PC-3 (cell line): ENCODE measurements at regions not wholly inside any gene's neighbourhood (a gene's known extent, or its start where the extent isn't known, plus 50 kb on each side); places are given as distances from the start of the nearest gene placed in this dataset.
A peak's percentile ranks its signal among the peaks of the same experiment; 100 is the strongest.

Experiments used
- ATAC-seq: fragments of 200-7000 bp; cut with Tn5 transposase; 2 replicates; pipeline ENCODE4 v1.9.1; 2020; ENCODE audit warnings: mild to moderate bottlenecking, moderate library complexity
- BruUV-seq: library from RNA; stranded (reverse); fragments of 400-500 nt; replicated peaks from 2 replicates; lab custom pipeline; 2021; lab: Mats Ljungman, UMichigan
- CTCF ChIA-PET: fragments of 300-600 bp; sonication (Branson Sonifier 250); formaldehyde crosslinking; loops from one replicate; lab custom pipeline; 2022; ENCODE audit warnings: antibody characterized with exemption; lab: Charles Lee
- POLR2A ChIA-PET: fragments of 300-600 bp; sonication (Branson Sonifier 250); formaldehyde crosslinking; loops from one replicate; lab custom pipeline; 2022; ENCODE audit warnings: antibody characterized with exemption; ENCODE audit not compliant: unreplicated experiment; lab: Charles Lee
- DNase-seq: peaks from one replicate; pipeline ENCODE4 v3.0.0-alpha.2; 2015
- H2AFZ ChIP-seq: fragments of 300-600 bp; sonication (generic); 2 replicates; pipeline ENCODE4 v1.6.0; 2016; ENCODE audit warnings: antibody characterized with exemption, low read length
- H3F3A ChIP-seq: fragments of 300-600 bp; sonication (generic); one replicate; pipeline ENCODE4 v1.6.0; 2017; ENCODE audit warnings: antibody characterized with exemption, low read length, control low read depth, mild to moderate bottlenecking; ENCODE audit not compliant: unreplicated experiment
- H3K27ac ChIP-seq: fragments of 300-600 bp; sonication (generic); 2 replicates; pipeline ENCODE4 v1.5.1; 2016; ENCODE audit warnings: mild to moderate bottlenecking, low read length
- H3K27me3 ChIP-seq: fragments of 300-600 bp; sonication (generic); 2 replicates; pipeline ENCODE4 v1.6.1; 2016; ENCODE audit warnings: low read length, mixed read lengths
- H3K36me3 ChIP-seq: fragments of 300-600 bp; sonication (generic); 2 replicates; pipeline ENCODE4 v1.6.1; 2016; ENCODE audit warnings: low read depth, mixed run types, low read length, mixed read lengths
- H3K4me1 ChIP-seq: fragments of 300-600 bp; sonication (generic); 2 replicates; pipeline ENCODE4 v1.5.1; 2016; ENCODE audit warnings: low read length; ENCODE audit not compliant: insufficient read depth
- H3K4me2 ChIP-seq: fragments of 300-600 bp; sonication (generic); 2 replicates; pipeline ENCODE4 v1.6.0; 2016; ENCODE audit warnings: low read length
- H3K4me3 ChIP-seq: fragments of 300-600 bp; sonication (generic); 2 replicates; pipeline ENCODE4 v1.5.1; 2016; ENCODE audit warnings: mild to moderate bottlenecking, low read length, mixed read lengths
- H3K79me2 ChIP-seq: fragments of 300-600 bp; sonication (generic); 2 replicates; pipeline ENCODE4 v1.6.1; 2017; ENCODE audit warnings: low read length, mixed read lengths
- H3K9ac ChIP-seq: fragments of 300-600 bp; sonication (generic); 2 replicates; pipeline ENCODE4 v1.6.0; 2016; ENCODE audit warnings: mild to moderate bottlenecking, low read length
- H3K9me2 ChIP-seq: fragments of 300-600 bp; sonication (generic); replicated peaks from 2 replicates; pipeline ENCODE4 v1.6.1; 2016; ENCODE audit warnings: mixed run types, low read length, mixed read lengths
- H3K9me3 ChIP-seq: fragments of 300-600 bp; sonication (generic); 2 replicates; pipeline ENCODE4 v1.6.1; 2016; ENCODE audit warnings: low read length, mixed read lengths
- H4K20me1 ChIP-seq: fragments of 300-600 bp; sonication (generic); 2 replicates; pipeline ENCODE4 v1.6.1; 2016; ENCODE audit warnings: low read length, mixed read lengths
- EZH2 ChIP-seq: fragments of 300-600 bp; sonication (generic); IDR thresholded peaks from one replicate; pipeline ENCODE4 v1.6.1; 2017; ENCODE audit warnings: antibody characterized with exemption, mild to moderate bottlenecking, low read length; ENCODE audit not compliant: unreplicated experiment
- EZH2phosphoT487 ChIP-seq: fragments of 300-600 bp; sonication (generic); IDR thresholded peaks from 2 replicates; pipeline ENCODE4 v1.6.1; 2018; ENCODE audit warnings: mild to moderate bottlenecking, antibody characterized with exemption, low read length, borderline replicate concordance
- intact Hi-C: fragments of 100-400 bp; cut with micrococcal nuclease; formaldehyde crosslinking; loops from 2 replicates; pipeline ENCODE4 v1.9.0; 2023
- TF ChIP-seq, protein P1 (sequence below): fragments of 300-600 bp; sonication (generic); conservative IDR thresholded peaks from 2 replicates; pipeline ENCODE4 v1.5.1; 2017; ENCODE audit warnings: antibody characterized with exemption, low read depth, mild to moderate bottlenecking, low read length

DNA sequence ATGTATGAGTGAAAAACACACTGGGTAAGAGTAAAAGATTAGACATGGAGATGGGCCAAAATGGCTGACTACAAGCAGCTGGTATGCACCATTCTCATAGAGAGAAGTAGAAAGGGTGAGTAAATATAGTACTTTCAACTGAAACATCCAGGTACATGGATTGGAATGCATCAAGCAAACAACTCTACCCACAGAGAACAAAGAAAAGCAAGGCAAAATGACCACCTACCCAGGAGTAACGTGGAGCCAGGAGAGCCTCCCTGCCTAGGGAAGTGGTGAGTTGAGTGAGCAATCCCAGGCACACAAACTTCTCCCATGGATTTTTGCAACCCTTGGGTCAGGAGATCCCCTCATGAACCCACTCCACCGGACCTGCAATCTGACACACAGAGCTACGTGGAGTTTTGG, 212.8 kb downstream of the PTN start:
- H3K27me3 ChIP-seq, result no peaks in the 10 kb centered on the region
- peak; percentile 90 for DNase-seq
- no peaks in the 10 kb centered on the region for H3K36me3 ChIP-seq
- H3K4me3 ChIP-seq, result peak overlapping the region; percentile 22; the same call in 1 of the 2 replicates
- BruUV-seq, result no TSS peak
- no peaks in the 10 kb centered on the region for H3F3A ChIP-seq
- H3K9me3 ChIP-seq, result no peaks in the 10 kb centered on the region
- H3K9ac ChIP-seq, result peak overlapping the region; percentile 72
- TF ChIP-seq EZH2, result no peak
- TF ChIP-seq, protein P1, sequence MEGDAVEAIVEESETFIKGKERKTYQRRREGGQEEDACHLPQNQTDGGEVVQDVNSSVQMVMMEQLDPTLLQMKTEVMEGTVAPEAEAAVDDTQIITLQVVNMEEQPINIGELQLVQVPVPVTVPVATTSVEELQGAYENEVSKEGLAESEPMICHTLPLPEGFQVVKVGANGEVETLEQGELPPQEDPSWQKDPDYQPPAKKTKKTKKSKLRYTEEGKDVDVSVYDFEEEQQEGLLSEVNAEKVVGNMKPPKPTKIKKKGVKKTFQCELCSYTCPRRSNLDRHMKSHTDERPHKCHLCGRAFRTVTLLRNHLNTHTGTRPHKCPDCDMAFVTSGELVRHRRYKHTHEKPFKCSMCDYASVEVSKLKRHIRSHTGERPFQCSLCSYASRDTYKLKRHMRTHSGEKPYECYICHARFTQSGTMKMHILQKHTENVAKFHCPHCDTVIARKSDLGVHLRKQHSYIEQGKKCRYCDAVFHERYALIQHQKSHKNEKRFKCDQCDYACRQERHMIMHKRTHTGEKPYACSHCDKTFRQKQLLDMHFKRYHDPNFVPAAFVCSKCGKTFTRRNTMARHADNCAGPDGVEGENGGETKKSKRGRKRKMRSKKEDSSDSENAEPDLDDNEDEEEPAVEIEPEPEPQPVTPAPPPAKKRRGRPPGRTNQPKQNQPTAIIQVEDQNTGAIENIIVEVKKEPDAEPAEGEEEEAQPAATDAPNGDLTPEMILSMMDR, result no peak
- no peak for TF ChIP-seq EZH2phosphoT487
- H4K20me1 ChIP-seq, result no peaks in the 10 kb centered on the region
- no peaks in the 10 kb centered on the region for H3K79me2 ChIP-seq
- peaks cover 47% of the 10 kb centered on the region for H3K4me1 ChIP-seq
- peak overlapping the region; percentile 99 for H3K27ac ChIP-seq
- peak overlapping the region; percentile 42 for H2AFZ ChIP-seq
- H3K4me2 ChIP-seq, result peak overlapping the region; percentile 76
- ATAC-seq, result peak; percentile 96
- 0 out of 2 replicates have a peak, but pooled peaks cover 2% of the 10 kb centered on the region for H3K9me2 ChIP-seq
- ChIA-PET POLR2A (interaction anchor here (0.6 kb wide), 1 partner anchor 126 kb away, joined by 5 read pairs; no protein-coding TSS in a partner anchor), CTCF (no interaction called here)
- intact Hi-C loops, result no loop called here

DNA sequence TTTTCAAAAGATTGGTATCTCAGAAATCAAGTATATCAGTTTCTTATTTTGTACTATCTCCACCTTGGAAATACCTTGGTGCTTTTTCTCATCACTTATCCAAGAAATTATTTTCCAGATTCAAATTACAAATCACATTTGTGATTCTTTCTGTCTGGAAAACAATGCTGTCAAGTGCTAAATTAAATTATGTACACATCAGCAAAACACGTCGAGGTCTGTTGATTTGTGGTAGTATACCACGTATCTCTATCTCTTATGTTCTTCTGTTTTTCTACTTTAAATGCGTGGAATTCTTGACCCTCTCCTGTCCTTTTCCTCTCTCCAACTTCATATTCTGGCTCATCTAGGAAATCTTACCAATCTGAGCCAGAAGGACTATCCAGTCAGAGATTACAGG, 214.5 kb downstream of the PTN start:
- Histone ChIP-seq H3K4me2 (no peak overlapping the region), H3K9me2 (0 out of 2 replicates have a peak, but pooled peaks cover 2% of the 10 kb centered on the region), H2AFZ (no peak overlapping the region), H3F3A (no peaks in the 10 kb centered on the region), H3K27ac (peak overlapping the region; percentile 99; the same call in 1 of the 2 replicates), H3K9ac (no peak overlapping the region), H3K4me1 (peaks cover 40% of the 10 kb centered on the region), H4K20me1 (no peaks in the 10 kb centered on the region), H3K27me3 (no peaks in the 10 kb centered on the region), H3K36me3 (no peaks in the 10 kb centered on the region), H3K9me3 (no peaks in the 10 kb centered on the region), H3K4me3 (no peak overlapping the region), H3K79me2 (no peaks in the 10 kb centered on the region)
- DNase-seq (no peak), ATAC-seq (no peak)
- TF ChIP-seq, protein P1, result no peak
- intact Hi-C loops, result no loop called here
- CTCF ChIA-PET, result no interaction called here
- no TSS peak for BruUV-seq
- POLR2A ChIA-PET, result no interaction called here

DNA sequence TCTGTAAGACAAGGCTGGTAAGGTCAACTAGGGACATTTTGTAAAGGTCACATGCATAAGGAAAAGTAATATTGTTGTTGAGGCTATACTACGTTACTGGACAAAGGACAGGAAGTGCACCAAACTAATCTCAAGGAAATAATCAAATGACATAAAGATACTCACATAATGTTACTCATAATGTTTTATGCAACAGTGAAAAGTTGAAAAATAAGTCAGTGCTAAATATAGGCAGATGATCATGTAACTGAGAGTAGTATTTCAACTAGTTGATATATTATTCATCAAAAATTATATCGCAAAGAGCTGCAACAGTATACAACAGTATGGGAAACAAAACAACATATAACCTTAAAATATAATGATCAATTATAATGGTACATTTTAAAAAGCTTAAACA, 215.7 kb downstream of the PTN start:
- Histone ChIP-seq H3K27ac (peak overlapping the region; percentile 40), H3K9ac (no peak overlapping the region), H3K27me3 (no peaks in the 10 kb centered on the region), H2AFZ (no peak overlapping the region), H4K20me1 (no peaks in the 10 kb centered on the region), H3F3A (no peaks in the 10 kb centered on the region), H3K36me3 (no peaks in the 10 kb centered on the region), H3K4me1 (peaks cover 40% of the 10 kb centered on the region), H3K4me3 (no peak overlapping the region), H3K9me2 (0 out of 2 replicates have a peak, but pooled peaks cover 2% of the 10 kb centered on the region), H3K79me2 (no peaks in the 10 kb centered on the region), H3K9me3 (no peaks in the 10 kb centered on the region), H3K4me2 (no peak overlapping the region)
- intact Hi-C loops, result no loop called here
- ChIA-PET CTCF (no interaction called here), POLR2A (no interaction called here)
- no peak for TF ChIP-seq EZH2phosphoT487
- no peak for TF ChIP-seq EZH2
- TF ChIP-seq, protein P1, result no peak
- ATAC-seq, result no peak
- BruUV-seq, result no TSS peak
- no peak for DNase-seq
